Urinary bladder (tissue), 3 donors: ENCODE measurements at regions not wholly inside any gene's neighbourhood (a gene's known extent, or its start where the extent isn't known, plus 50 kb on each side); places are given as distances from the start of the nearest gene placed in this dataset.

Experiments used
- DNase-seq: peaks from one replicate; pipeline ENCODE4 v3.0.0-alpha.2; 2015; ENCODE audit errors: extremely low spot score
- H3K27ac ChIP-seq: one replicate; pipeline ENCODE4 v1.5.1; 2013; ENCODE audit warnings: low read depth, mild to moderate bottlenecking, moderate library complexity
- H3K36me3 ChIP-seq: one replicate; pipeline ENCODE4 v1.6.1; 2013; ENCODE audit warnings: mild to moderate bottlenecking, moderate library complexity; ENCODE audit not compliant: insufficient read depth
- H3K4me1 ChIP-seq: one replicate; pipeline ENCODE4 v1.6.1; 2013; ENCODE audit warnings: mild to moderate bottlenecking, moderate library complexity; ENCODE audit not compliant: insufficient read depth
- H3K4me3 ChIP-seq: one replicate; pipeline ENCODE4 v1.5.1; 2013; ENCODE audit warnings: low read depth, low read length
- WGBS: extraction: QIAGEN DNeasy Blood & Tissue Kit; methylation state at CpG from one replicate; pipeline ENCODE4 v1.1.7; 2013; 5-methylcytosine and 5-hydroxymethylcytosine counted together
- donor health status: healthy with polysubstance abuse.
- donor health status: healthy.

GRCh38 chr5:87671146-87671545 is 258.4 kb upstream of the CCNH start:
- no peak for DNase-seq
- no peaks in the 10 kb centered on the region for H3K4me1 ChIP-seq
- no peak overlapping the region for H3K4me3 ChIP-seq
- WGBS, result 68% methylated on average over 4 of the region's 4 CpGs
- no peak overlapping the region for H3K27ac ChIP-seq
- H3K36me3 ChIP-seq, result no peaks in the 10 kb centered on the region

- H3K36me3 ChIP-seq, result no peaks in the 10 kb centered on the region
- no peak for DNase-seq
- WGBS, result 71% methylated on average over 1 of the region's 1 CpG
- no peak overlapping the region for H3K4me3 ChIP-seq
- H3K27ac ChIP-seq, result no peak overlapping the region
- H3K4me1 ChIP-seq, result no peaks in the 10 kb centered on the region
Observed at GRCh38 chr5:87665166-87665565, 252.4 kb upstream of the CCNH start.

- no peak for DNase-seq
- 83% methylated on average over 2 of the region's 2 CpGs for WGBS
- no peaks in the 10 kb centered on the region for H3K36me3 ChIP-seq
- no peak overlapping the region for H3K27ac ChIP-seq
- no peak overlapping the region for H3K4me3 ChIP-seq
- no peaks in the 10 kb centered on the region for H3K4me1 ChIP-seq
Observed at GRCh38 chr5:87661784-87662566, 249.2 kb upstream of the CCNH start.

GRCh38 chr5:87653242-87653641 is 240.5 kb upstream of the CCNH start:
- Histone ChIP-seq H3K4me1 (no peaks in the 10 kb centered on the region), H3K27ac (no peak overlapping the region), H3K36me3 (no peaks in the 10 kb centered on the region), H3K4me3 (no peak overlapping the region)
- DNase-seq, result no peak
- 89% methylated on average over 2 of the region's 2 CpGs for WGBS

GRCh38 chr5:87650284-87650683 is 237.6 kb upstream of the CCNH start:
- H3K36me3 ChIP-seq, result no peaks in the 10 kb centered on the region
- WGBS, result 39% methylated on average over 2 of the region's 2 CpGs
- DNase-seq, result no peak
- no peak overlapping the region for H3K27ac ChIP-seq
- H3K4me3 ChIP-seq, result no peak overlapping the region
- no peaks in the 10 kb centered on the region for H3K4me1 ChIP-seq

- H3K27ac ChIP-seq, result no peak overlapping the region
- no peaks in the 10 kb centered on the region for H3K4me1 ChIP-seq
- WGBS, result 84% methylated on average over 4 of the region's 4 CpGs
- no peaks in the 10 kb centered on the region for H3K36me3 ChIP-seq
- no peak for DNase-seq
- H3K4me3 ChIP-seq, result no peak overlapping the region
Observed at GRCh38 chr5:87649455-87649854, 236.7 kb upstream of the CCNH start.

- Histone ChIP-seq H3K4me1 (no peaks in the 10 kb centered on the region), H3K4me3 (no peak overlapping the region), H3K36me3 (no peaks in the 10 kb centered on the region), H3K27ac (no peak overlapping the region)
- DNase-seq, result no peak
- WGBS, result 65% methylated on average over 3 of the region's 3 CpGs
Observed at GRCh38 chr5:87645224-87645623, 232.5 kb upstream of the CCNH start.

- Histone ChIP-seq H3K4me3 (no peak overlapping the region), H3K4me1 (no peaks in the 10 kb centered on the region), H3K36me3 (no peaks in the 10 kb centered on the region), H3K27ac (no peak overlapping the region)
- DNase-seq, result no peak
Observed at GRCh38 chr5:87640902-87641301, 228.2 kb upstream of the CCNH start.

GRCh38 chr5:87627363-87627762 is 214.6 kb upstream of the CCNH start:
- WGBS, result 75% methylated on average over 1 of the region's 1 CpG
- H3K4me1 ChIP-seq, result no peaks in the 10 kb centered on the region
- H3K27ac ChIP-seq, result no peak overlapping the region
- no peak for DNase-seq
- no peaks in the 10 kb centered on the region for H3K36me3 ChIP-seq
- H3K4me3 ChIP-seq, result no peak overlapping the region

- no peak overlapping the region for H3K4me3 ChIP-seq
- no peaks in the 10 kb centered on the region for H3K36me3 ChIP-seq
- no peak overlapping the region for H3K27ac ChIP-seq
- WGBS, result 51% methylated on average over 1 of the region's 1 CpG
- no peak for DNase-seq
- H3K4me1 ChIP-seq, result no peaks in the 10 kb centered on the region
Observed at GRCh38 chr5:87608385-87608784, 195.7 kb upstream of the CCNH start.

- Histone ChIP-seq H3K27ac (no peak overlapping the region), H3K4me3 (no peak overlapping the region), H3K36me3 (no peaks in the 10 kb centered on the region), H3K4me1 (no peaks in the 10 kb centered on the region)
- DNase-seq, result no peak
- 71% methylated on average over 2 of the region's 2 CpGs for WGBS
Observed at GRCh38 chr5:87605663-87606062, 192.9 kb upstream of the CCNH start.

GRCh38 chr5:87599778-87600177 is 187.0 kb upstream of the CCNH start:
- WGBS, result 85% methylated on average over 2 of the region's 2 CpGs
- no peak overlapping the region for H3K27ac ChIP-seq
- H3K4me3 ChIP-seq, result no peak overlapping the region
- no peak for DNase-seq
- no peaks in the 10 kb centered on the region for H3K36me3 ChIP-seq
- H3K4me1 ChIP-seq, result no peaks in the 10 kb centered on the region

- 79% methylated on average over 1 of the region's 1 CpG for WGBS
- H3K4me3 ChIP-seq, result no peak overlapping the region
- no peaks in the 10 kb centered on the region for H3K36me3 ChIP-seq
- no peaks in the 10 kb centered on the region for H3K4me1 ChIP-seq
- DNase-seq, result no peak
- no peak overlapping the region for H3K27ac ChIP-seq
Observed at GRCh38 chr5:87598460-87598859, 185.7 kb upstream of the CCNH start.

GRCh38 chr5:87594566-87594965 is 181.8 kb upstream of the CCNH start:
- no peaks in the 10 kb centered on the region for H3K36me3 ChIP-seq
- WGBS, result 74% methylated on average over 1 of the region's 1 CpG
- no peak overlapping the region for H3K27ac ChIP-seq
- DNase-seq, result no peak
- no peaks in the 10 kb centered on the region for H3K4me1 ChIP-seq
- H3K4me3 ChIP-seq, result no peak overlapping the region

- Histone ChIP-seq H3K27ac (no peak overlapping the region), H3K4me1 (no peaks in the 10 kb centered on the region), H3K4me3 (no peak overlapping the region), H3K36me3 (no peaks in the 10 kb centered on the region)
- 72% methylated on average over 2 of the region's 2 CpGs for WGBS
- no peak for DNase-seq
Observed at GRCh38 chr5:87589587-87589986, 176.9 kb upstream of the CCNH start.
